H1 (cell line): ENCODE measurements at regions not wholly inside any gene's neighbourhood (a gene's known extent, or its start where the extent isn't known, plus 50 kb on each side); places are given as distances from the start of the nearest gene placed in this dataset.

Experiments used
- CTCF ChIP-seq, 3 experiments: IDR thresholded peaks; 1 replicate in 2 of 3; 2 replicates in 1 of 3; pipeline versions ENCODE4 v1.5.1 to v1.6.1; 2011; ENCODE audit warnings: low read length in 3 of 3, mild to moderate bottlenecking in 3 of 3, inconsistent platforms in 2 of 3, low read depth in 1 of 3, moderate library complexity in 1 of 3; ENCODE audit not compliant: insufficient read depth in 1 of 3; ENCODE audit errors: control extremely low read depth in 1 of 3
- HDAC6 ChIP-seq: IDR thresholded peaks from one replicate; pipeline ENCODE4 v1.7.1; 2012; ENCODE audit warnings: low read depth, mild to moderate bottlenecking, inconsistent platforms, low read length, moderate library complexity
- JUND ChIP-seq: IDR thresholded peaks from 2 replicates; pipeline ENCODE4 v1.6.1; 2011; ENCODE audit warnings: mild to moderate bottlenecking, improper control_type of control experiment, low read length
- MAX ChIP-seq: IDR thresholded peaks from 2 replicates; pipeline ENCODE4 v1.6.1; 2012; ENCODE audit warnings: inconsistent platforms
- POLR2A ChIP-seq, 2 experiments: IDR thresholded peaks; 1 replicate in 1 of 2; 2 replicates in 1 of 2; pipeline ENCODE4 v1.6.1; 2011; ENCODE audit warnings: low read depth in 2 of 2, low read length in 2 of 2, mild to moderate bottlenecking in 2 of 2; ENCODE audit errors: control extremely low read depth in 1 of 2
- POLR2AphosphoS5 ChIP-seq: IDR thresholded peaks from 2 replicates; pipeline ENCODE4 v1.6.1; 2011; ENCODE audit warnings: low read depth, low read length
- RAD21 ChIP-seq, 2 experiments: IDR thresholded peaks in 1 of 2; conservative IDR thresholded peaks in 1 of 2; 2 replicates each; pipeline ENCODE4 v1.6.1; 2011; ENCODE audit warnings: low read depth in 2 of 2, low read length in 2 of 2, improper control_type of control experiment in 1 of 2, inconsistent platforms in 1 of 2, mild to moderate bottlenecking in 1 of 2, moderate library complexity in 1 of 2
- RBBP5 ChIP-seq: IDR thresholded peaks from 2 replicates; pipeline ENCODE4 v1.7.1; 2012; ENCODE audit warnings: low read depth, mild to moderate bottlenecking, inconsistent platforms, low read length, moderate library complexity, borderline replicate concordance
- RFX5 ChIP-seq: IDR thresholded peaks from 2 replicates; pipeline ENCODE4 v1.6.1; 2011; ENCODE audit warnings: low read depth, low read length, improper control_type of control experiment, borderline replicate concordance
- SIN3A ChIP-seq, 2 experiments: IDR thresholded peaks in 1 of 2; conservative IDR thresholded peaks in 1 of 2; 2 replicates each; pipeline ENCODE4 v1.6.1; 2011 to 2012; ENCODE audit warnings: low read length in 2 of 2, improper control_type of control experiment in 1 of 2, low read depth in 1 of 2, mild to moderate bottlenecking in 1 of 2
- SP4 ChIP-seq: IDR thresholded peaks from 2 replicates; pipeline ENCODE4 v1.6.1; 2012; ENCODE audit warnings: low read length, inconsistent platforms

GRCh38 chr12:75613981-75614380 is 102.6 kb upstream of the KRR1 start:
- no peak for TF ChIP-seq SP4
- TF ChIP-seq CTCF (IDR thresholded peaks at IDR 0.05; ENCODE audit: control extremely low read depth in 1 of 3, insufficient read depth in 1 of 3, low read depth in 1 of 3, low read length in 3 of 3) = no peak
- no peak for TF ChIP-seq POLR2AphosphoS5
- TF ChIP-seq RAD21 (IDR thresholded peaks at IDR 0.05 in 1 of 2, conservative IDR thresholded peaks at IDR 0.05 in 1 of 2; ENCODE audit: low read depth in 2 of 2, low read length in 2 of 2) = no peak
- no peak for TF ChIP-seq JUND
- TF ChIP-seq SIN3A (conservative IDR thresholded peaks at IDR 0.05 in 1 of 2, IDR thresholded peaks at IDR 0.05 in 1 of 2; ENCODE audit: low read depth in 1 of 2, low read length in 2 of 2) = no peak
- TF ChIP-seq RFX5 = no peak
- TF ChIP-seq MAX = no peak
- TF ChIP-seq HDAC6 = no peak
- no peak for TF ChIP-seq POLR2A (IDR thresholded peaks at IDR 0.05; ENCODE audit: control extremely low read depth in 1 of 2, low read depth in 2 of 2, low read length in 2 of 2)
- TF ChIP-seq RBBP5 = no peak
